ENCODE measurements at regions not wholly inside any gene's neighbourhood (a gene's known extent, or its start where the extent isn't known, plus 50 kb on each side); places are given as distances from the start of the nearest gene placed in this dataset.

GRCh38 chr3:36302158-36302509 is 78.2 kb upstream of the STAC start:
- no peak for DNase-seq (ENCODE audit: low spot score in 2 of 2)
- no peaks in the 10 kb centered on the region for H3K9me3 ChIP-seq
- no peaks in the 10 kb centered on the region for H3K36me3 ChIP-seq
- intact Hi-C loops (cut with DNase I; ENCODE audit: low total_unique reads), result loop anchor here (10.0 kb wide), 1 partner anchor 377 kb away; no protein-coding TSS in a partner anchor
- no peaks in the 10 kb centered on the region for H3K4me1 ChIP-seq
- H3K4me3 ChIP-seq, result no peak overlapping the region
- TF ChIP-seq POLR2AphosphoS5 (IDR thresholded peaks at IDR 0.05), result no peak
- no peak for TF ChIP-seq CTCF (IDR thresholded peaks at IDR 0.05)
- no peak for TF ChIP-seq POLR2A (IDR thresholded peaks at IDR 0.05)
- no peaks in the 10 kb centered on the region for H3K27me3 ChIP-seq
- no peak overlapping the region for H3K27ac ChIP-seq

DNA sequence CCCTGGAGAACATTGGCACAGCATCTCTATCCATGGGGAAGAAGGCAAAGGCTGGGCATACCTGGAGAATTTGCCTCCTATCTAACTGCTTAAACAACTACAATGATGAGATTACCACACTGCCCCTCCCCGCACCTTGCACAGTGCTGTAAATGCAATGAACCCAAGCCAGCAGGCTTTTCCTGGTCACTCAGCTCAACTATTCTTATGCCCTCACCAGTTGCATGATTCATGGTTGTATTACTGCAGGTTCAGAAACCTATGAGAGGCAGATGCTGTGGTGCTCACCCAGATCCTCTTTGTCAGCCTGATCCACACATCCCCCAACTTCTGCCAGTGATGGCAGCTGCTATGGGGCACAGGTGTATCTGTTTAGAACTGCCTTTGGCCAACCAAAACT is 77.7 kb upstream of the STAC start:
- TF ChIP-seq POLR2AphosphoS5 (IDR thresholded peaks at IDR 0.05), result no peak
- TF ChIP-seq CTCF (IDR thresholded peaks at IDR 0.05), result no peak
- no peak for TF ChIP-seq POLR2A (IDR thresholded peaks at IDR 0.05)
- intact Hi-C loops (cut with DNase I; ENCODE audit: low total_unique reads), result loop anchor here (10.0 kb wide), 1 partner anchor 378 kb away; no protein-coding TSS in a partner anchor
- H3K9me3 ChIP-seq, result no peaks in the 10 kb centered on the region
- no peak overlapping the region for H3K27ac ChIP-seq
- no peaks in the 10 kb centered on the region for H3K27me3 ChIP-seq
- no peak overlapping the region for H3K4me3 ChIP-seq
- DNase-seq (ENCODE audit: low spot score in 2 of 2), result no peak
- no peaks in the 10 kb centered on the region for H3K36me3 ChIP-seq
- H3K4me1 ChIP-seq, result no peaks in the 10 kb centered on the region

GRCh38 chr3:36303286-36303685 is 77.0 kb upstream of the STAC start:
- no peaks in the 10 kb centered on the region for H3K36me3 ChIP-seq
- H3K27ac ChIP-seq, result no peak overlapping the region
- H3K4me1 ChIP-seq, result no peaks in the 10 kb centered on the region
- no peaks in the 10 kb centered on the region for H3K27me3 ChIP-seq
- TF ChIP-seq POLR2AphosphoS5 (IDR thresholded peaks at IDR 0.05), result no peak
- TF ChIP-seq POLR2A (IDR thresholded peaks at IDR 0.05), result no peak
- no peak for TF ChIP-seq CTCF (IDR thresholded peaks at IDR 0.05)
- H3K9me3 ChIP-seq, result no peaks in the 10 kb centered on the region
- intact Hi-C loops (cut with DNase I; ENCODE audit: low total_unique reads), result loop anchor here (10.0 kb wide), 1 partner anchor 378 kb away; no protein-coding TSS in a partner anchor
- DNase-seq (ENCODE audit: low spot score in 2 of 2), result no peak
- no peak overlapping the region for H3K4me3 ChIP-seq

DNA sequence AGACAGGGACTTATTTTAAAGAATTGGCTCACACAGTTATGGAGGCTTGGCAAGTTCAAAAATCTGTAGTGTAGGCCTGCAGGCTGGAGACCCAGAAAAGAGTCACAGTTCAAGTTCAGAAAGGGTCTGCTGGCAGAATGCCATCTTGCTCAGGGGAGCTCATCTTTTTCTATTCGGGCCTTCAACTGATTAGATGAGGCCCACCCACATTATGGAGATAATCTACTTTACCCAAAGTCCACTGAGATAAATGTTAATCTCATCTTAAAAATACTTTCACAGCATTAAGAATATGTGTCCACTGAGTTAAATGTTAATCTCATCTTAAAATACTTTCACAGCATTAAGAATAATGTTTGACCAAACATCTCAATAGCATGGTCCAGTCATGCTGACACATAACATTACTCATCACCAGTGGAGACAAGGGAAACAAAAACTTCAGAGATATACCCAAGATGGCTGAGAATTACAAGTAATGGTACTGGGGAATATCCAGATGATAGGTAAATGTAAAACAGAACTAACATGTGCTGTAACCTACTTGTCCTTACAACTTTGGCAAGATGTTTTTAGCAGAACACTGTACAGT is 74.3 kb upstream of the STAC start:
- no peaks in the 10 kb centered on the region for H3K9me3 ChIP-seq
- no peaks in the 10 kb centered on the region for H3K36me3 ChIP-seq
- H3K4me3 ChIP-seq, result no peak overlapping the region
- intact Hi-C loops (cut with DNase I; ENCODE audit: low total_unique reads), result loop anchor here (10.0 kb wide), 1 partner anchor 381 kb away; no protein-coding TSS in a partner anchor
- no peak for DNase-seq (ENCODE audit: low spot score in 2 of 2)
- H3K27ac ChIP-seq, result no peak overlapping the region
- TF ChIP-seq CTCF (IDR thresholded peaks at IDR 0.05), result no peak
- no peak for TF ChIP-seq POLR2AphosphoS5 (IDR thresholded peaks at IDR 0.05)
- TF ChIP-seq POLR2A (IDR thresholded peaks at IDR 0.05), result no peak
- H3K4me1 ChIP-seq, result no peaks in the 10 kb centered on the region
- no peaks in the 10 kb centered on the region for H3K27me3 ChIP-seq

DNA sequence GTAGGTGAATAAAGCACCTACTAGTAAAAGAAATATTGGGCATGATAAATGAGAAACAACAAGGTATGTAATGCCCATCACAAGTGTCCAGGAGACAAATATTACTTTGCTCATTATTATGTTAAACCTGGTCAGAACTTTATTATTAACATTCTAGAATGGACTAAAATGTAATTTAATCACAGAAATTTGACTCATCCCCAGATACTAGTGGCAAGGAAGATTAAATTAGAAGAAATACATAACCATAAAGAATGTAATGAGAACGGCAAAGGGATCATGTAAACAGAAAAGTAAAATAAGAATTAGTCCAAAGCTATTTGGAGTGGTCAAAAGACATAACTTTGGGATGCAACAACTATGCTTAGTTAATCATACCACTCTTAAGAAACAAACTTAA is 71.2 kb upstream of the STAC start:
- Histone ChIP-seq H3K27me3 (no peaks in the 10 kb centered on the region), H3K36me3 (no peaks in the 10 kb centered on the region), H3K9me3 (no peaks in the 10 kb centered on the region), H3K4me1 (no peaks in the 10 kb centered on the region), H3K4me3 (no peak overlapping the region), H3K27ac (no peak overlapping the region)
- DNase-seq (ENCODE audit: low spot score in 2 of 2), result no peak
- TF ChIP-seq CTCF (IDR thresholded peaks at IDR 0.05), result no peak
- TF ChIP-seq POLR2AphosphoS5 (IDR thresholded peaks at IDR 0.05), result no peak
- TF ChIP-seq POLR2A (IDR thresholded peaks at IDR 0.05), result no peak
- intact Hi-C loops (cut with DNase I; ENCODE audit: low total_unique reads), result loop anchor here (10.0 kb wide), 1 partner anchor 384 kb away; no protein-coding TSS in a partner anchor
